Hepatocyte (in vitro differentiated cells): ENCODE measurements at regions not wholly inside any gene's neighbourhood (a gene's known extent, or its start where the extent isn't known, plus 50 kb on each side); places are given as distances from the start of the nearest gene placed in this dataset.
"Not testable (repeated sequence)": the region's sequence is repeated elsewhere in the genome, so short reads cannot be mapped to it uniquely, and the experiment has no call there.

ENCODE experiments used
- DNase-seq: peaks from one replicate; pipeline ENCODE4 v3.0.0-alpha.2; 2016; ENCODE audit warnings: low spot score
- H2AFZ ChIP-seq: fragments of 200-600 bp; sonication (generic); 2 replicates; pipeline ENCODE4 v1.6.0; 2016; ENCODE audit warnings: antibody characterized with exemption, mild to moderate bottlenecking
- H3K27ac ChIP-seq: fragments of 200-600 bp; sonication (generic); 2 replicates; pipeline ENCODE4 v1.5.1; 2016; ENCODE audit warnings: mild to moderate bottlenecking
- H3K27me3 ChIP-seq: fragments of 200-600 bp; sonication (generic); 2 replicates; pipeline ENCODE4 v1.6.1; 2016
- H3K36me3 ChIP-seq: fragments of 200-600 bp; sonication (generic); replicated peaks from 2 replicates; pipeline ENCODE4 v1.5.1; 2016; ENCODE audit warnings: low read depth; ENCODE audit not compliant: insufficient read depth
- H3K4me1 ChIP-seq: fragments of 200-600 bp; sonication (generic); 2 replicates; pipeline ENCODE4 v1.5.1; 2016; ENCODE audit warnings: mild to moderate bottlenecking, moderate library complexity; ENCODE audit not compliant: insufficient read depth
- H3K4me2 ChIP-seq: fragments of 200-600 bp; sonication (generic); 2 replicates; pipeline ENCODE4 v1.6.0; 2016
- H3K4me3 ChIP-seq: fragments of 200-600 bp; sonication (generic); 2 replicates; pipeline ENCODE4 v1.5.1; 2016; ENCODE audit warnings: mild to moderate bottlenecking
- H3K79me2 ChIP-seq: fragments of 200-600 bp; sonication (generic); 2 replicates; pipeline ENCODE4 v1.6.0; 2017; ENCODE audit warnings: mild to moderate bottlenecking
- H3K9me2 ChIP-seq: fragments of 200-600 bp; sonication (generic); replicated peaks from 2 replicates; pipeline ENCODE4 v1.6.0; 2017; ENCODE audit warnings: mild to moderate bottlenecking; ENCODE audit not compliant: insufficient read depth
- H3K9me3 ChIP-seq: fragments of 200-600 bp; sonication (generic); 2 replicates; pipeline ENCODE4 v1.5.1; 2016; ENCODE audit warnings: low read depth, mild to moderate bottlenecking
- H4K20me1 ChIP-seq: fragments of 200-600 bp; sonication (generic); 2 replicates; pipeline ENCODE4 v1.6.0; 2016; ENCODE audit warnings: mild to moderate bottlenecking; ENCODE audit not compliant: insufficient read depth, poor library complexity, severe bottlenecking
- CTCF ChIP-seq: fragments of 200-600 bp; sonication (generic); IDR thresholded peaks from 2 replicates; pipeline ENCODE4 v1.5.1; 2016; ENCODE audit warnings: antibody characterized with exemption, mild to moderate bottlenecking; ENCODE audit not compliant: poor library complexity
- EZH2 ChIP-seq: fragments of 200-600 bp; sonication (generic); IDR thresholded peaks from 2 replicates; pipeline ENCODE4 v1.6.1; 2016; ENCODE audit warnings: antibody characterized with exemption, mild to moderate bottlenecking, borderline replicate concordance
- EZH2phosphoT487 ChIP-seq: fragments of 200-600 bp; sonication (generic); IDR thresholded peaks from one replicate; pipeline ENCODE4 v1.6.1; 2018; ENCODE audit warnings: antibody characterized with exemption, mild to moderate bottlenecking, low read depth, moderate library complexity; ENCODE audit not compliant: unreplicated experiment, severe bottlenecking
- WGBS: methylation state at CpG from one replicate; pipeline ENCODE4 v1.1.6; 2016; ENCODE audit warnings: low lambda C conversion rate; ENCODE audit errors: missing lambda C conversion rate; 5-methylcytosine and 5-hydroxymethylcytosine counted together

DNA sequence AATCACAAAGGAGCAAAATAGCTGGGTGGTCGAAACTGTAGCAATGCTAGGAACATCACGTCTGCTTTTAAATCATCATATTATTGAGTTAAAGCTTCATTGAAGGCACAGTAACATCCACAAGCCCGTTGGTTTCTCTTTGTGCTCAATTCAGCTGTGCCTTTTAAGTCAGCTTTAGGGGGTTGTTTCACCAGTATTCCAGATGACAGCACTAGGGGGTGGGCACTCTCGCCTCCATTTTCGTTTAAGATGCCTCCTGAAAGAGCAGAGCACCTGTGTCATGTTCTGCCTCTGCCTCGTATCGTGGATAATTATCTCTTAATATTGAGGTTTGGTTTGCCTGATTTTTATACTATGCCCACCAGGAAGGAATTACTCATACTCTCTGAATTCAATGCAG, 139.8 kb upstream of the PTBP2 start:
- H2AFZ ChIP-seq: no peak overlapping the region
- H3K27ac ChIP-seq: no peak overlapping the region
- no peaks in the 10 kb centered on the region for H3K36me3 ChIP-seq
- no peak for TF ChIP-seq CTCF
- TF ChIP-seq EZH2: no peak
- no peak for TF ChIP-seq EZH2phosphoT487
- no peak for DNase-seq
- H3K79me2 ChIP-seq: no peaks in the 10 kb centered on the region
- no peaks in the 10 kb centered on the region for H3K9me2 ChIP-seq
- no peaks in the 10 kb centered on the region for H4K20me1 ChIP-seq
- 75% methylated on average over 7 of the region's 7 CpGs for WGBS
- H3K4me1 ChIP-seq: no peaks in the 10 kb centered on the region
- no peaks in the 10 kb centered on the region for H3K27me3 ChIP-seq
- H3K4me2 ChIP-seq: no peak overlapping the region
- H3K4me3 ChIP-seq: no peak overlapping the region
- no peaks in the 10 kb centered on the region for H3K9me3 ChIP-seq

DNA sequence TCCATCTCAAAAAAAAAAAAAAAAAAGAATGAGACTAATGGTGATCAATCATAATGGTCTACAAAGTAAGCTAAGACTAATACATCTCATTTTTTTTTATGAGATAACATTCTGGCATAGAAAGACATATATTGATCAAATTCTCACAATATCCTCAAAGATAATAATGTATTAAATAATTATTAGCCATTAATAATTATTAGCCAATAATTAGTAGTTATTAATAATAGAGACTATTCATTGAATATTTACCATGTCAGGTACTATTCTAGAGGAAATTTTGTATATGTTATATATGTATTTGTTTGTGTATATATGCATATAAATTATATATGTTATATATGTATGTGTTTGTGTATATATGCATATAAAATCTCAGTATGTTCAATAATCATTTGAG, 137.7 kb upstream of the PTBP2 start:
- H3K27me3 ChIP-seq: no peaks in the 10 kb centered on the region
- H3K9me2 ChIP-seq: no peaks in the 10 kb centered on the region
- TF ChIP-seq EZH2 (no peak), CTCF (no peak)
- H3K4me1 ChIP-seq: peaks cover 4% of the 10 kb centered on the region
- H2AFZ ChIP-seq: no peak overlapping the region
- no peak overlapping the region for H3K27ac ChIP-seq
- no peaks in the 10 kb centered on the region for H3K36me3 ChIP-seq
- no peaks in the 10 kb centered on the region for H4K20me1 ChIP-seq
- H3K9me3 ChIP-seq: no peaks in the 10 kb centered on the region
- H3K4me2 ChIP-seq: no peak overlapping the region
- no peak for DNase-seq
- H3K79me2 ChIP-seq: no peaks in the 10 kb centered on the region
- no peak overlapping the region for H3K4me3 ChIP-seq

GRCh38 chr1:96587222-96587621, 134.4 kb upstream of the PTBP2 start:
- no peak overlapping the region for H3K4me3 ChIP-seq
- H3K4me1 ChIP-seq: peaks cover 4% of the 10 kb centered on the region
- H3K27me3 ChIP-seq: no peaks in the 10 kb centered on the region
- H3K79me2 ChIP-seq: no peaks in the 10 kb centered on the region
- H2AFZ ChIP-seq: no peak overlapping the region
- H3K9me3 ChIP-seq: no peaks in the 10 kb centered on the region
- no peaks in the 10 kb centered on the region for H4K20me1 ChIP-seq
- no peaks in the 10 kb centered on the region for H3K36me3 ChIP-seq
- peak overlapping the region; percentile 27 for H3K27ac ChIP-seq
- TF ChIP-seq EZH2phosphoT487: no peak
- no peak for TF ChIP-seq EZH2
- TF ChIP-seq CTCF: no peak
- WGBS: 56% methylated on average over 4 of the region's 4 CpGs
- no peak for DNase-seq
- H3K4me2 ChIP-seq: no peak overlapping the region
- H3K9me2 ChIP-seq: no peaks in the 10 kb centered on the region

DNA sequence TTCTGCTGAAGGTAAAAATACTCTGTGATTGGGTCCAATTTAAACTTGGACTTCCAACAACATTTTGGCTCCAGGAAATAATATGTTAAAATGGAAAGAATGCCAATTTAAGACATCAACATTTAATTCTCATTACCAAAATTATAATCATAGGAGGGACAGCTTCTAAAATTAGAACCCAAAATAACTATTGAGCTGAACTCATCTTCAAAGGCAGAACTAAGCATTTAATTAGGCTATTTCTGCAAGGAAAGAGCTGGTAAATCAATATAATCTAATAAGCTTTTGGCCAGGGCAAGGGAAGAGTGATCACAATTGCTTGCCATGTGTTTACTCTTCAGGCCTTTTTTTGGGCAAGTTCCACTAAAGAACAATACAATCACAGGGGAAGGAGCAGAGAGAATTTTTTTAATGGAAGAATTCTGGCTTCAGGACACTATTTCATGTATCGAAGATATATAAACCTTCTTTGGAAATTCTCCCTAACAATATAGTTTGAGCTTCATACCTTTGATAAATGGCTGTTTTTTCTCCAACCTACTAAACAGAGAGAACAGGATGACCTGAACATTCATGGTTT, 133.1 kb upstream of the PTBP2 start:
- Histone ChIP-seq H3K79me2 (no peaks in the 10 kb centered on the region), H3K27ac (peak overlapping the region; percentile 32), H3K27me3 (no peaks in the 10 kb centered on the region), H3K4me1 (peaks cover 4% of the 10 kb centered on the region), H3K4me2 (no peak overlapping the region), H3K4me3 (no peak overlapping the region), H2AFZ (no peak overlapping the region), H3K36me3 (no peaks in the 10 kb centered on the region), H3K9me3 (no peaks in the 10 kb centered on the region), H4K20me1 (no peaks in the 10 kb centered on the region), H3K9me2 (no peaks in the 10 kb centered on the region)
- WGBS: 78% methylated on average over 1 of the region's 1 CpG
- DNase-seq: no peak
- TF ChIP-seq EZH2: no peak
- TF ChIP-seq CTCF: no peak
- TF ChIP-seq EZH2phosphoT487: no peak

- 100% methylated on average over 2 of the region's 2 CpGs for WGBS
- H3K27me3 ChIP-seq, H2AFZ ChIP-seq: not testable (repeated sequence)
These were observed 126.1 kb upstream of the PTBP2 start for GRCh38 chr1:96595530-96595929.

More at GRCh38 chr1:96595530-96595929, 126.1 kb upstream of the PTBP2 start:
- not testable (repeated sequence) for H3K4me3 ChIP-seq, H3K36me3 ChIP-seq, H3K4me1 ChIP-seq, DNase-seq, H4K20me1 ChIP-seq, H3K79me2 ChIP-seq, H3K27ac ChIP-seq, H3K9me3 ChIP-seq, H3K4me2 ChIP-seq, H3K9me2 ChIP-seq
